ENCODE measurements at regions not wholly inside any gene's neighbourhood (a gene's known extent, or its start where the extent isn't known, plus 50 kb on each side); places are given as distances from the start of the nearest gene placed in this dataset.

GRCh38 chr6:1257778-1258177 lies 54.1 kb upstream of the FOXQ1 start:
- H3K4me3 ChIP-seq (ENCODE audit: low read depth, low read length) = no peak overlapping the region

GRCh38 chr6:1256435-1257008 lies 55.4 kb upstream of the FOXQ1 start:
- Histone ChIP-seq H3K27ac (ENCODE audit: low read depth, low read length) (no peak overlapping the region), H2AFZ (ENCODE audit: low read length, unreplicated experiment) (no peak overlapping the region), H3K27me3 (ENCODE audit: insufficient read depth, low read length) (no peaks in the 10 kb centered on the region), H3K79me2 (ENCODE audit: control insufficient read depth, insufficient read depth, low read length, unreplicated experiment) (no peaks in the 10 kb centered on the region), H3K36me3 (ENCODE audit: insufficient read depth, low read length) (no peaks in the 10 kb centered on the region), H3K4me1 (ENCODE audit: control insufficient read depth, insufficient read depth, low read length, unreplicated experiment) (no peaks in the 10 kb centered on the region), H3K4me3 (ENCODE audit: low read depth, low read length) (no peak overlapping the region)

More at GRCh38 chr6:1257778-1258177, 54.1 kb upstream of the FOXQ1 start:
- Histone ChIP-seq H2AFZ (ENCODE audit: low read length, unreplicated experiment) (no peak overlapping the region), H3K27ac (ENCODE audit: low read depth, low read length) (no peak overlapping the region), H3K79me2 (ENCODE audit: control insufficient read depth, insufficient read depth, low read length, unreplicated experiment) (no peaks in the 10 kb centered on the region), H3K4me1 (ENCODE audit: control insufficient read depth, insufficient read depth, low read length, unreplicated experiment) (no peaks in the 10 kb centered on the region), H3K36me3 (ENCODE audit: insufficient read depth, low read length) (no peaks in the 10 kb centered on the region), H3K27me3 (ENCODE audit: insufficient read depth, low read length) (no peaks in the 10 kb centered on the region)

GRCh38 chr6:1255636-1256365 lies 56.1 kb upstream of the FOXQ1 start:
- H3K36me3 ChIP-seq (ENCODE audit: insufficient read depth, low read length) = no peaks in the 10 kb centered on the region
- H3K4me3 ChIP-seq (ENCODE audit: low read depth, low read length) = no peak overlapping the region
- no peaks in the 10 kb centered on the region for H3K27me3 ChIP-seq (ENCODE audit: insufficient read depth, low read length)
- no peak overlapping the region for H2AFZ ChIP-seq (ENCODE audit: low read length, unreplicated experiment)
- H3K79me2 ChIP-seq (ENCODE audit: control insufficient read depth, insufficient read depth, low read length, unreplicated experiment) = no peaks in the 10 kb centered on the region
- H3K4me1 ChIP-seq (ENCODE audit: control insufficient read depth, insufficient read depth, low read length, unreplicated experiment) = no peaks in the 10 kb centered on the region
- H3K27ac ChIP-seq (ENCODE audit: low read depth, low read length) = no peak overlapping the region

GRCh38 chr6:1254326-1254725 lies 57.6 kb upstream of the FOXQ1 start:
- no peaks in the 10 kb centered on the region for H3K79me2 ChIP-seq (ENCODE audit: control insufficient read depth, insufficient read depth, low read length, unreplicated experiment)
- no peak overlapping the region for H2AFZ ChIP-seq (ENCODE audit: low read length, unreplicated experiment)
- H3K27me3 ChIP-seq (ENCODE audit: insufficient read depth, low read length) = no peaks in the 10 kb centered on the region
- H3K4me1 ChIP-seq (ENCODE audit: control insufficient read depth, insufficient read depth, low read length, unreplicated experiment) = no peaks in the 10 kb centered on the region
- no peak overlapping the region for H3K27ac ChIP-seq (ENCODE audit: low read depth, low read length)
- no peaks in the 10 kb centered on the region for H3K36me3 ChIP-seq (ENCODE audit: insufficient read depth, low read length)
- H3K4me3 ChIP-seq (ENCODE audit: low read depth, low read length) = no peak overlapping the region

- Histone ChIP-seq H3K36me3 (ENCODE audit: insufficient read depth, low read length) (no peaks in the 10 kb centered on the region), H3K27ac (ENCODE audit: low read depth, low read length) (no peak overlapping the region), H3K4me1 (ENCODE audit: control insufficient read depth, insufficient read depth, low read length, unreplicated experiment) (no peaks in the 10 kb centered on the region), H3K4me3 (ENCODE audit: low read depth, low read length) (no peak overlapping the region), H3K27me3 (ENCODE audit: insufficient read depth, low read length) (no peaks in the 10 kb centered on the region), H2AFZ (ENCODE audit: low read length, unreplicated experiment) (no peak overlapping the region), H3K79me2 (ENCODE audit: control insufficient read depth, insufficient read depth, low read length, unreplicated experiment) (no peaks in the 10 kb centered on the region)
Observed at GRCh38 chr6:1253816-1254215, 58.1 kb upstream of the FOXQ1 start.

GRCh38 chr6:1251198-1252155 lies 60.4 kb upstream of the FOXQ1 start:
- Histone ChIP-seq H3K4me3 (ENCODE audit: low read depth, low read length) (no peak overlapping the region), H3K27ac (ENCODE audit: low read depth, low read length) (no peak overlapping the region), H3K4me1 (ENCODE audit: control insufficient read depth, insufficient read depth, low read length, unreplicated experiment) (no peaks in the 10 kb centered on the region), H3K36me3 (ENCODE audit: insufficient read depth, low read length) (no peaks in the 10 kb centered on the region), H2AFZ (ENCODE audit: low read length, unreplicated experiment) (no peak overlapping the region), H3K27me3 (ENCODE audit: insufficient read depth, low read length) (no peaks in the 10 kb centered on the region), H3K79me2 (ENCODE audit: control insufficient read depth, insufficient read depth, low read length, unreplicated experiment) (no peaks in the 10 kb centered on the region)

- H3K27ac ChIP-seq (ENCODE audit: low read depth, low read length) = no peak overlapping the region
- H3K4me1 ChIP-seq (ENCODE audit: control insufficient read depth, insufficient read depth, low read length, unreplicated experiment) = no peaks in the 10 kb centered on the region
- no peaks in the 10 kb centered on the region for H3K79me2 ChIP-seq (ENCODE audit: control insufficient read depth, insufficient read depth, low read length, unreplicated experiment)
- no peak overlapping the region for H2AFZ ChIP-seq (ENCODE audit: low read length, unreplicated experiment)
- no peaks in the 10 kb centered on the region for H3K36me3 ChIP-seq (ENCODE audit: insufficient read depth, low read length)
- H3K4me3 ChIP-seq (ENCODE audit: low read depth, low read length) = no peak overlapping the region
- H3K27me3 ChIP-seq (ENCODE audit: insufficient read depth, low read length) = no peaks in the 10 kb centered on the region
Observed at GRCh38 chr6:1250489-1251197, 61.3 kb upstream of the FOXQ1 start.

GRCh38 chr6:1247894-1248293 lies 64.0 kb upstream of the FOXQ1 start:
- Histone ChIP-seq H3K27ac (ENCODE audit: low read depth, low read length) (no peak overlapping the region), H3K4me3 (ENCODE audit: low read depth, low read length) (no peak overlapping the region), H3K36me3 (ENCODE audit: insufficient read depth, low read length) (no peaks in the 10 kb centered on the region), H2AFZ (ENCODE audit: low read length, unreplicated experiment) (no peak overlapping the region), H3K79me2 (ENCODE audit: control insufficient read depth, insufficient read depth, low read length, unreplicated experiment) (no peaks in the 10 kb centered on the region), H3K4me1 (ENCODE audit: control insufficient read depth, insufficient read depth, low read length, unreplicated experiment) (no peaks in the 10 kb centered on the region), H3K27me3 (ENCODE audit: insufficient read depth, low read length) (no peaks in the 10 kb centered on the region)

- H3K79me2 ChIP-seq (ENCODE audit: control insufficient read depth, insufficient read depth, low read length, unreplicated experiment) = no peaks in the 10 kb centered on the region
- no peaks in the 10 kb centered on the region for H3K27me3 ChIP-seq (ENCODE audit: insufficient read depth, low read length)
- H3K4me3 ChIP-seq (ENCODE audit: low read depth, low read length) = no peak overlapping the region
- no peaks in the 10 kb centered on the region for H3K36me3 ChIP-seq (ENCODE audit: insufficient read depth, low read length)
- H3K27ac ChIP-seq (ENCODE audit: low read depth, low read length) = no peak overlapping the region
- no peaks in the 10 kb centered on the region for H3K4me1 ChIP-seq (ENCODE audit: control insufficient read depth, insufficient read depth, low read length, unreplicated experiment)
- H2AFZ ChIP-seq (ENCODE audit: low read length, unreplicated experiment) = no peak overlapping the region
Observed at GRCh38 chr6:1247056-1247455, 64.8 kb upstream of the FOXQ1 start.

GRCh38 chr6:1244941-1245340 lies 67.0 kb upstream of the FOXQ1 start:
- Histone ChIP-seq H3K4me3 (ENCODE audit: low read depth, low read length) (no peak overlapping the region), H3K4me1 (ENCODE audit: control insufficient read depth, insufficient read depth, low read length, unreplicated experiment) (no peaks in the 10 kb centered on the region), H3K36me3 (ENCODE audit: insufficient read depth, low read length) (no peaks in the 10 kb centered on the region), H2AFZ (ENCODE audit: low read length, unreplicated experiment) (no peak overlapping the region), H3K79me2 (ENCODE audit: control insufficient read depth, insufficient read depth, low read length, unreplicated experiment) (no peaks in the 10 kb centered on the region), H3K27me3 (ENCODE audit: insufficient read depth, low read length) (no peaks in the 10 kb centered on the region), H3K27ac (ENCODE audit: low read depth, low read length) (no peak overlapping the region)
